NCI-H226 (cell line): ENCODE measurements at regions not wholly inside any gene's neighbourhood (a gene's known extent, or its start where the extent isn't known, plus 50 kb on each side); places are given as distances from the start of the nearest gene placed in this dataset.

ENCODE experiments used
- DNase-seq: peaks from one replicate; pipeline ENCODE4 v3.0.0-alpha.2; 2015

GRCh38 chr11:119979701-119980100 lies 158.2 kb downstream of the TRIM29 start:
- no peak for DNase-seq

GRCh38 chr11:119978696-119979095 lies 159.2 kb downstream of the TRIM29 start:
- no peak for DNase-seq

- no peak for DNase-seq
Observed at GRCh38 chr11:119977881-119978280, 160.0 kb downstream of the TRIM29 start.

GRCh38 chr11:119977561-119977860 lies 160.4 kb downstream of the TRIM29 start:
- no peak for DNase-seq

- no peak for DNase-seq
Observed at GRCh38 chr11:119976805-119977560, 160.9 kb downstream of the TRIM29 start.

- no peak for DNase-seq
Observed at GRCh38 chr11:119975561-119976152, 162.3 kb downstream of the TRIM29 start.

- DNase-seq, result no peak
Observed at GRCh38 chr11:119974467-119974866, 163.4 kb downstream of the TRIM29 start.

GRCh38 chr11:119974051-119974450 lies 163.9 kb downstream of the TRIM29 start:
- no peak for DNase-seq

- DNase-seq, result no peak
Observed at GRCh38 chr11:119972281-119972680, 165.6 kb downstream of the TRIM29 start.

- DNase-seq, result no peak
Observed at GRCh38 chr11:119970555-119971304, 167.2 kb downstream of the TRIM29 start.

GRCh38 chr11:119964136-119965025 lies 173.5 kb downstream of the TRIM29 start:
- DNase-seq, result no peak

- no peak for DNase-seq
Observed at GRCh38 chr11:119957951-119958350, 180.0 kb downstream of the TRIM29 start.

GRCh38 chr11:119952441-119952840 lies 185.5 kb downstream of the TRIM29 start:
- no peak for DNase-seq

GRCh38 chr11:119943298-119943655 lies 194.6 kb downstream of the TRIM29 start:
- no peak for DNase-seq

- DNase-seq, result no peak
Observed at GRCh38 chr11:119942583-119943297, 195.2 kb downstream of the TRIM29 start.

- no peak for DNase-seq
Observed at GRCh38 chr11:119941636-119942411, 196.1 kb downstream of the TRIM29 start.

- DNase-seq, result no peak
Observed at GRCh38 chr11:119941171-119941570, 196.7 kb downstream of the TRIM29 start.

GRCh38 chr11:119940401-119940976 lies 197.4 kb downstream of the TRIM29 start:
- no peak for DNase-seq

- DNase-seq, result no peak
Observed at GRCh38 chr11:119937412-119937811, 200.5 kb downstream of the TRIM29 start.

GRCh38 chr11:119936426-119936825 lies 201.5 kb downstream of the TRIM29 start:
- no peak for DNase-seq

GRCh38 chr11:119935349-119935925 lies 202.5 kb downstream of the TRIM29 start:
- no peak for DNase-seq
